A549 (cell line): ENCODE measurements at regions not wholly inside any gene's neighbourhood (a gene's known extent, or its start where the extent isn't known, plus 50 kb on each side); places are given as distances from the start of the nearest gene placed in this dataset.

Experiments
- CEBPB ChIP-seq, 2 experiments: fragments of >200 bp in 1 of 2; sonication (Bioruptor Twin) in 1 of 2; formaldehyde crosslinking in 1 of 2; IDR thresholded peaks; 2 replicates each; pipeline ENCODE4 v1.6.1; 2012 to 2016
- MAX ChIP-seq: IDR thresholded peaks from 2 replicates; pipeline ENCODE4 v1.6.1; 2012
- MYC ChIP-seq: IDR thresholded peaks from 2 replicates; pipeline ENCODE4 v1.6.1; 2012; ENCODE audit warnings: mild to moderate bottlenecking, inconsistent platforms, low read length, improper control_type of control experiment, borderline replicate concordance
- POLR2A ChIP-seq: IDR thresholded peaks from 2 replicates; pipeline ENCODE4 v1.6.1; 2012; ENCODE audit warnings: mild to moderate bottlenecking, low read length
- ZNF302 ChIP-seq: fragments of 250-450 bp; sonication (Bioruptor Pico); IDR thresholded peaks from 2 replicates; pipeline ENCODE4 v1.9.0; 2021; ENCODE audit warnings: inconsistent platforms, mild to moderate bottlenecking, moderate library complexity

GRCh38 chr4:123546573-123547060 is 150.0 kb downstream of the SPRY1 start:
- TF ChIP-seq CEBPB (IDR thresholded peaks at IDR 0.05) (no peak), MAX (no peak), ZNF302 (CRISPR knock-in tag) (no peak), MYC (no peak), POLR2A (no peak)
